Activated naive CD4-positive, alpha-beta T cell treated with anti-CD3 and anti-CD28 coated beads, Interleukin-2, amount 10 ng/mL, durations not matched to agents 7 days and 5 days (primary cell): ENCODE measurements at regions not wholly inside any gene's neighbourhood (a gene's known extent, or its start where the extent isn't known, plus 50 kb on each side); places are given as distances from the start of the nearest gene placed in this dataset.
A peak's percentile ranks its signal among the peaks of the same experiment; 100 is the strongest.
"Not testable (repeated sequence)": the region's sequence is repeated elsewhere in the genome, so short reads cannot be mapped to it uniquely, and the experiment has no call there.

ENCODE experiments used
- CTCF ChIA-PET: fragments of 350-600 bp; sonication (Branson Sonifier 250); formaldehyde crosslinking; loops from one replicate; lab custom pipeline; 2021; ENCODE audit warnings: antibody characterized with exemption; lab: Charles Lee
- DNase-seq: peaks from one replicate; pipeline ENCODE4 v3.0.0-alpha.2; 2020
- H3K27ac Mint-ChIP-seq: one replicate; pipeline ENCODE4 v1.8.0; 2021; ENCODE audit warnings: mild to moderate bottlenecking, moderate library complexity, mixed read lengths
- H3K27me3 Mint-ChIP-seq: one replicate; pipeline ENCODE4 v1.8.0; 2021; ENCODE audit warnings: mild to moderate bottlenecking, mixed read lengths
- H3K36me3 Mint-ChIP-seq: one replicate; pipeline ENCODE4 v1.8.0; 2021; ENCODE audit warnings: mixed read lengths
- H3K4me1 Mint-ChIP-seq: one replicate; pipeline ENCODE4 v1.8.0; 2021; ENCODE audit warnings: mixed read lengths
- H3K4me3 Mint-ChIP-seq: one replicate; pipeline ENCODE4 v1.8.0; 2021; ENCODE audit warnings: mild to moderate bottlenecking, moderate library complexity, mixed read lengths
- H3K9me3 Mint-ChIP-seq: one replicate; pipeline ENCODE4 v1.8.0; 2021; ENCODE audit warnings: mixed read lengths

DNA sequence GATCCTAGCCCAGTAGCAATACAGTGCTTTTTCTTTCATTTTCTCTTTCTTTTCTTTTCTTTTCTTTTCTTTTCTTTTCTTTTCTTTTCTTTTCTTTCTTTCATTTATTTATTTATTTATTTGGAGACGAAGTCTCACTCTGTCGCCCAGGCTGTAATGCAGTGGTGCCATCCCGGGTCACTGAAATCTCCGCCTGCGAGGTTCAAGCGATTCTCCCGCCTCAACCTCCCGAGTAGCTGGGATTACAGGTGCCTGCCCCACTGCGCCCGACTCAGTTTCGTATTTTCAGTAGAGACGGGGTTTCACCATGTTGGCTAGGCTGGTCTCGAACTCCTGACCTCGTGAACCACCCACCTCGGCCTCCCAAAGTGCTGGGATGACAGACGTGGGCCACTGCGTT lies 1948.0 kb upstream of the DEFB115 start:
- DNase-seq, CTCF ChIA-PET, H3K4me3 Mint-ChIP-seq, H3K27me3 Mint-ChIP-seq, H3K36me3 Mint-ChIP-seq, H3K27ac Mint-ChIP-seq: not testable (repeated sequence)
- Mint-ChIP-seq H3K9me3 (peaks cover 63% of the 10 kb centered on the region), H3K4me1 (peaks cover 28% of the 10 kb centered on the region)

- CTCF ChIA-PET, H3K27me3 Mint-ChIP-seq, DNase-seq, H3K36me3 Mint-ChIP-seq, H3K27ac Mint-ChIP-seq, H3K4me3 Mint-ChIP-seq: not testable (repeated sequence)
- peaks cover 53% of the 10 kb centered on the region for H3K9me3 Mint-ChIP-seq
- H3K4me1 Mint-ChIP-seq = peaks cover 12% of the 10 kb centered on the region
These were observed 1946.4 kb upstream of the DEFB115 start for GRCh38 chr20:29311046-29311445.

DNA sequence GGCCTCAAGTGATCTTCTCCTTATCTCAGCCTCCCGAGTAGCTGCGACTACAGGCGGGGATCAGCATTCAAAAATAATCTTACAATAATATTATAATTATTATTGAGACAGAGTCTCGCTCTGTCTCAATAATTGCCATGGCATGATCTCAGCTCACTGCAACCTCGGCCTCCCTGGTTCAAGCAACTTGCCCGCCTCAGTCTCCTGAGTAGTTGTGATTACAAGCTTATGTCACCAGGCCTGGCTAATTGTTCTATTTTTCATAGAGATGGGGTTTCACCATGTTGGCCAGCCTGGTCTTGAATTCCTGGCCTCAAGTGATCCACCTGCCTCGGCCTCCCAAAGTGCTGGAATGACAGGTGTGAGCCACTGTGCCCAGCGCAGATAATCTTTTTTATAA lies 1944.8 kb upstream of the DEFB115 start:
- H3K27ac Mint-ChIP-seq, DNase-seq, H3K27me3 Mint-ChIP-seq, H3K4me3 Mint-ChIP-seq, CTCF ChIA-PET, H3K36me3 Mint-ChIP-seq, H3K4me1 Mint-ChIP-seq: not testable (repeated sequence)
- peaks cover 52% of the 10 kb centered on the region for H3K9me3 Mint-ChIP-seq

DNA sequence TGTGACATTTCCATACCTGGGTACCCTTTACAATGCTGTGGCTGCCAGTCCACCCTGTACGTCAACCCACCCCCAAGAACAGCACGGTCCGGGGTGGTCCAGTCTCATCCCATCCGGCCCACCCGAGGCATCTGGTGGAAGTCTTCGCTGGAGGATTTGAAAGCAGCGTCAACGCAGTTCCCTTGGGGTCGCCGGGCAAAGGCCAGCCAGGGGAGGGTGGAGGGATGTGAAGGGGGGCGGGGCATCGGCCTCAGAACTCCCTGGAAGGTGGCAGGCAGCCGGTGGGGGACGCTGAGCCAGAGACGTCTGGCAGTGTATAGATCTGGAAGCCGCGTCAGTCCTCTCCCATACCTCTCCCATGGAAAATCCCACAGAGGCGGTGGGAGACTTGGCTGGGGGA lies 1944.0 kb upstream of the DEFB115 start:
- no peaks in the 10 kb centered on the region for H3K4me1 Mint-ChIP-seq
- H3K4me3 Mint-ChIP-seq = no peak overlapping the region
- DNase-seq = no peak
- H3K27me3 Mint-ChIP-seq = no peaks in the 10 kb centered on the region
- CTCF ChIA-PET = no interaction called here
- H3K9me3 Mint-ChIP-seq = peaks cover 46% of the 10 kb centered on the region
- peaks cover 3% of the 10 kb centered on the region for H3K36me3 Mint-ChIP-seq
- no peak overlapping the region for H3K27ac Mint-ChIP-seq

- no peak for DNase-seq
- Mint-ChIP-seq H3K4me1 (no peaks in the 10 kb centered on the region), H3K4me3 (no peak overlapping the region), H3K9me3 (peaks cover 43% of the 10 kb centered on the region), H3K36me3 (peaks cover 3% of the 10 kb centered on the region), H3K27ac (no peak overlapping the region), H3K27me3 (peaks cover 7% of the 10 kb centered on the region)
- CTCF ChIA-PET = no interaction called here
These were observed 1943.2 kb upstream of the DEFB115 start for GRCh38 chr20:29314294-29314693.

GRCh38 chr20:29318871-29319461 lies 1938.5 kb upstream of the DEFB115 start:
- CTCF ChIA-PET = no interaction called here
- no peak for DNase-seq
- Mint-ChIP-seq H3K4me1 (peaks cover 4% of the 10 kb centered on the region), H3K27ac (no peak overlapping the region), H3K9me3 (peaks cover 30% of the 10 kb centered on the region), H3K4me3 (no peak overlapping the region), H3K36me3 (peaks cover 3% of the 10 kb centered on the region), H3K27me3 (peaks cover 30% of the 10 kb centered on the region)

- peaks cover 37% of the 10 kb centered on the region for H3K27me3 Mint-ChIP-seq
These were observed 1937.7 kb upstream of the DEFB115 start for GRCh38 chr20:29319725-29320124.

GRCh38 chr20:29320216-29320949 lies 1937.1 kb upstream of the DEFB115 start:
- DNase-seq, H3K36me3 Mint-ChIP-seq, H3K27ac Mint-ChIP-seq, CTCF ChIA-PET, H3K4me1 Mint-ChIP-seq: not testable (repeated sequence)
- peaks cover 28% of the 10 kb centered on the region for H3K9me3 Mint-ChIP-seq
- H3K27me3 Mint-ChIP-seq = peaks cover 44% of the 10 kb centered on the region
- peak overlapping the region; percentile 23 for H3K4me3 Mint-ChIP-seq

More at GRCh38 chr20:29319725-29320124, 1937.7 kb upstream of the DEFB115 start:
- H3K27ac Mint-ChIP-seq = no peak overlapping the region
- H3K36me3 Mint-ChIP-seq = peaks cover 1% of the 10 kb centered on the region
- H3K4me1 Mint-ChIP-seq = peaks cover 4% of the 10 kb centered on the region
- DNase-seq = no peak
- peaks cover 25% of the 10 kb centered on the region for H3K9me3 Mint-ChIP-seq
- CTCF ChIA-PET = no interaction called here
- peak overlapping the region; percentile 23 for H3K4me3 Mint-ChIP-seq

DNA sequence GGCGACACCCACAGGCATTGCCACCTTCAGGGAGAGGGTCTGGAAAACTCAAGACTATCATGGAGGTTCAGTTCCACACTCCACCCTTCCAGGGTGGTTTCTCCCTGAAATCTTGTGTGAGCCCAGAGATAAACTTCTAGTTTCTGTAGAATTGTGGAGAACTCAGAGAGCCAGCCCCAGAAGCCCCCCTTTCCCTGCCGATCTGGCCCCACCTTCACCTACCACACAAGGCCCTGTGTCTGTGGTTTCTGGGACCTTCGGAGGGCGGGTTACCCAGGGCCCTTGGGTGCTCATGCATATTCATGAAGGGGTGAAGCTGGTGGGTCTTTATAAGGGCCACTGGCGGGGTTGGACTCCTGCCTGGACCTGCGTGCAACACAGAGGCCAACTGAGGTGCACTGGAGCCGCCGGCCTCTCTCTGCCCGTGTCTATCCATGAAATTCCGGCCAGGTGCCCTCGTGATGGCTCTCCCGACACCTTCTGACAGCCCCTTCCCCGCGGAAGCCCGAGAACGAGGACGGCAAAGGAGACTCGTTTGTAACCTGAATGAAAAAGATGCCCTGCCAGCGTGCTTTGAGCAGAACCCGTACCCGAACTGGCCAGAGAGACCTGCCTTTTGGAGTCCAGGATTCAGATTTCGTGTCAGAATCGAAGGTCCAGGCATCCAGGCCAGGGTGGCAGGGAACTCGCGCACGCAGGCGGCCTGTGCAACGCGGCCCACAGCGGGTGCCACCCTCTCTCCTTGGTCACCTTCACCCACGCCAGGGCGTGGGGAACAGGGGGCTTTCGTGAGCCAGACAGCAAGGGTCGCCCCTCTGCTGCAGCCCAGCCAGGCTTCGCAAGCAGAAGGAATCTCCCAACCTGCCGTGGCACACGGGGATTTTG lies 1933.6 kb upstream of the DEFB115 start:
- H3K4me3 Mint-ChIP-seq, CTCF ChIA-PET, DNase-seq, H3K27ac Mint-ChIP-seq, H3K4me1 Mint-ChIP-seq, H3K36me3 Mint-ChIP-seq: not testable (repeated sequence)
- Mint-ChIP-seq H3K9me3 (peaks cover 37% of the 10 kb centered on the region), H3K27me3 (peaks cover 62% of the 10 kb centered on the region)

DNA sequence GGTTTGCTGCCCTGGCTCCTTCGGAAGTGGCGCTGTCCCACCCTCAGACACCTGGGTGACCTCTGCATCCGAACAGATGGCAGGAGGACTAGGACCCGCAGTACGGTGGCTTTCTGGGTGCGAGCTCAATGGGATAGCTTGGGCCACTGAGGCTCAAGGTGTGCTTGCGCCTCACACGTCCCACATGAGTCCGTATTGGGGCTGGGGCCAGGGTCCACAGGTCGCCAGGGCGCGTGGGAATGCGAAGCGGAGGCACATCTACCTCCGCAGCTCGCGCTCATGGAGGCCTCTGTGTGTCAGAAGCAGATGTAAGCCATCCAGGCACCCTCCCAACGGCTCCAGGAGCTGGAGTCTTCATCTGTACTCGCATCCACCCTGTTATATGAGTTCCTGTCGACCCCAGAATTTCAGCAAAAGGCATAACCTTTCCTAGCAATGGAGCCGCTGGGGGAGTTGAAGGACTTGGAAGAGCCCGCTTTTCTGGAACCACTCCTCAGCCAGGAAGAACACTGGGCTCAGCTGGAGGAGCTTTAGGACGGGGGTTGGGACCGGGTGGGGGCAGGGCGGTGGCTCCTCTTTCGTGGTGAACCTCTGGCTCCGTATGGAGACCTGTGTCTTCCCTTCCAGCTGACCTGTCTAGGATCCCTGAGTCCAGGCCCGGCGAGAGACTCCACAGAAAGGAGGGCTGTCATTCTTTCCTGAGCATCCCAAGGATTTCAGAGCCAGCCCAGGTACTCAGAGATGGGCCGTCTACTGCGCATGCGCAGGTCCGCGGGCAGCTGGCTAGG lies 1932.8 kb upstream of the DEFB115 start:
- CTCF ChIA-PET, H3K36me3 Mint-ChIP-seq, H3K27ac Mint-ChIP-seq, H3K4me3 Mint-ChIP-seq, H3K4me1 Mint-ChIP-seq, DNase-seq: not testable (repeated sequence)
- Mint-ChIP-seq H3K9me3 (peaks cover 37% of the 10 kb centered on the region), H3K27me3 (peaks cover 54% of the 10 kb centered on the region)

DNA sequence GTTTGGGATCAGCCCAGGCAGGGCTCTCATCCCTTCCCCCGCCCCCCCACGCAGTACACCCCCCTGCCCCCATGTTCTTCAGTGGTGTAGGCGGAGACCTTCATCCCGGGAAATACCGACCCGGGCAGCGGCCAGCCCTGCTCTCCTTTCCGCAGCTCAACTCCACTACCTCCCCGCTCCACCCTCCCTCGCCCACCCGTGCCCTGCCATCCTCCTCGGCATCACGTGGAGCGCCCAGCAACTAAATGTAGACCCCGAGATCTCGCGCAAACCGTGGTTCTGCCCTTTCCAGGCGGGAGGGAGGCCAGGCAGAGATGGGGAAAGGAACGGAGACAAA lies 1932.2 kb upstream of the DEFB115 start:
- Mint-ChIP-seq H3K4me1 (peaks cover 9% of the 10 kb centered on the region), H3K9me3 (peaks cover 37% of the 10 kb centered on the region), H3K36me3 (peaks cover 4% of the 10 kb centered on the region), H3K27me3 (peaks cover 48% of the 10 kb centered on the region), H3K27ac (no peak overlapping the region), H3K4me3 (no peak overlapping the region)
- DNase-seq = no peak
- CTCF ChIA-PET = no interaction called here

- CTCF ChIA-PET, H3K36me3 Mint-ChIP-seq, H3K4me3 Mint-ChIP-seq, DNase-seq, H3K27ac Mint-ChIP-seq: not testable (repeated sequence)
- H3K9me3 Mint-ChIP-seq = peaks cover 42% of the 10 kb centered on the region
- H3K4me1 Mint-ChIP-seq = peaks cover 12% of the 10 kb centered on the region
- peaks cover 43% of the 10 kb centered on the region for H3K27me3 Mint-ChIP-seq
These were observed 1931.7 kb upstream of the DEFB115 start for GRCh38 chr20:29325781-29326180.

DNA sequence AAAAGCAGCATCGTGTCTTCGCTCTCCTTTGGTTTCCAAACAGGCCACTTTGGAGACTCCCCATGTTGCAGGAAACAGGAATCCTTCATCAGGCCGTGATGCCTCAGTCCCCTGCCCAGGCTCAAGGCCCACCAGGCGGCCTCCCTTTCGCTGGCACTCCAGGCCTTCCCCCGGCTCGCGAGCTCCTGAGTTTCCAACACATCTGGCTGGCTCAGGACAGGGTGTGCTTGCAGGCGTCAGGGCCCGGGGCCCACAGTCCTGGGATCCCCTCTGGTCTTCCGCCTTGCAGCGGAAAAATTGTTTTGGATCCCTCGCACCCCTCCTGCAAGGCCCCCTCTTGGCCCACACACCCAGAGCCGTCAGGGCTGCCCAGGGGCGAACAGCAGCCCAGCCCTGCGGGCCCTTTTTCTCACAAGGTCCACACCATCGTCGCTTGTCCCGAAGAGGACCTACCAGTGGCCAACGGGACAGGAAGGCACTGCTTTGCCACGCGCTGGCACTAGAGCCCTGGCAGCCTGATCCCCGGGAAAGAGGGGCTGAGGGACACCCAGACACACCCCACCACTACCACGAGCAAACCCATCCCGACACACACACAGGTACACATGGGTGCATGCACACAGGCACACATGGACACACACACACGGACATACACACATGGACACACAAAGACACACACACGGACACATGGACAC lies 1930.9 kb upstream of the DEFB115 start:
- H3K4me1 Mint-ChIP-seq = peaks cover 13% of the 10 kb centered on the region
- H3K36me3 Mint-ChIP-seq = peaks cover 4% of the 10 kb centered on the region
- CTCF ChIA-PET = no interaction called here
- H3K27ac Mint-ChIP-seq = peak overlapping the region; percentile 24
- peaks cover 42% of the 10 kb centered on the region for H3K9me3 Mint-ChIP-seq
- no peak for DNase-seq
- H3K27me3 Mint-ChIP-seq = peaks cover 42% of the 10 kb centered on the region
- H3K4me3 Mint-ChIP-seq = no peak overlapping the region
